Spinal cord (tissue), 9 donors: ENCODE measurements at regions not wholly inside any gene's neighbourhood (a gene's known extent, or its start where the extent isn't known, plus 50 kb on each side); places are given as distances from the start of the nearest gene placed in this dataset.
A peak's percentile ranks its signal among the peaks of the same experiment; 100 is the strongest.

Source experiments
- DNase-seq, 6 donors: peaks; one replicate each; pipeline versions ENCODE4 v3.0.0 to v3.0.0-alpha.2; 2013 to 2015; ENCODE audit warnings: low spot score in 6 of 6, low read depth in 4 of 6
- H3K27ac ChIP-seq: one replicate; pipeline ENCODE4 v1.5.1; 2013; ENCODE audit warnings: low read depth, low read length, control low read depth
- H3K27me3 ChIP-seq: one replicate; pipeline ENCODE4 v1.6.1; 2013; ENCODE audit warnings: low read length; ENCODE audit not compliant: control insufficient read depth, insufficient read depth
- H3K36me3 ChIP-seq: one replicate; pipeline ENCODE4 v1.6.1; 2013; ENCODE audit warnings: low read length; ENCODE audit not compliant: control insufficient read depth, insufficient read depth
- H3K4me1 ChIP-seq: one replicate; pipeline ENCODE4 v1.6.1; 2013; ENCODE audit warnings: low read length; ENCODE audit not compliant: control insufficient read depth, insufficient read depth
- H3K4me3 ChIP-seq: one replicate; pipeline ENCODE4 v1.5.1; 2013; ENCODE audit warnings: low read depth, low read length, control low read depth
- H3K9me3 ChIP-seq: one replicate; pipeline ENCODE4 v1.6.1; 2013; ENCODE audit warnings: low read length; ENCODE audit not compliant: control insufficient read depth, insufficient read depth
- WGBS: methylation state at CpG from one replicate; pipeline ENCODE4 v1.1.5; 2013; ENCODE audit warnings: missing lambda C conversion rate; ENCODE audit not compliant: insufficient coverage; 5-methylcytosine and 5-hydroxymethylcytosine counted together
- donor health status: healthy.

GRCh38 chr7:120091807-120092206 is 181.2 kb upstream of the KCND2 start:
- Histone ChIP-seq H3K36me3 (no peaks in the 10 kb centered on the region), H3K27ac (no peak overlapping the region), H3K9me3 (no peaks in the 10 kb centered on the region), H3K4me3 (no peak overlapping the region), H3K27me3 (no peaks in the 10 kb centered on the region), H3K4me1 (no peaks in the 10 kb centered on the region)
- 88% methylated on average over 3 of the region's 3 CpGs for WGBS
- no peak for DNase-seq

- no peak overlapping the region for H3K4me3 ChIP-seq
- no peaks in the 10 kb centered on the region for H3K27me3 ChIP-seq
- no peaks in the 10 kb centered on the region for H3K9me3 ChIP-seq
- DNase-seq: no peak
- H3K27ac ChIP-seq: no peak overlapping the region
- no peaks in the 10 kb centered on the region for H3K36me3 ChIP-seq
- 90% methylated on average over 2 of the region's 2 CpGs for WGBS
- H3K4me1 ChIP-seq: no peaks in the 10 kb centered on the region
Measured at GRCh38 chr7:120097020-120097419, 176.0 kb upstream of the KCND2 start.

- Histone ChIP-seq H3K27me3 (no peaks in the 10 kb centered on the region), H3K4me1 (no peaks in the 10 kb centered on the region), H3K36me3 (no peaks in the 10 kb centered on the region), H3K9me3 (no peaks in the 10 kb centered on the region), H3K4me3 (no peak overlapping the region), H3K27ac (no peak overlapping the region)
- DNase-seq: peak in 1 of 6 donors; percentile 2
Measured at GRCh38 chr7:120097774-120098173, 175.2 kb upstream of the KCND2 start.

- H3K27ac ChIP-seq: no peak overlapping the region
- no peaks in the 10 kb centered on the region for H3K27me3 ChIP-seq
- no peaks in the 10 kb centered on the region for H3K36me3 ChIP-seq
- DNase-seq: no peak
- no peak overlapping the region for H3K4me3 ChIP-seq
- H3K9me3 ChIP-seq: peaks cover 1% of the 10 kb centered on the region
- H3K4me1 ChIP-seq: no peaks in the 10 kb centered on the region
Measured at GRCh38 chr7:120108376-120108775, 164.6 kb upstream of the KCND2 start.

- no peak overlapping the region for H3K27ac ChIP-seq
- H3K4me1 ChIP-seq: no peaks in the 10 kb centered on the region
- DNase-seq: no peak
- H3K27me3 ChIP-seq: no peaks in the 10 kb centered on the region
- no peak overlapping the region for H3K4me3 ChIP-seq
- 87% methylated on average over 7 of the region's 8 CpGs for WGBS
- peaks cover 1% of the 10 kb centered on the region for H3K9me3 ChIP-seq
- no peaks in the 10 kb centered on the region for H3K36me3 ChIP-seq
Measured at GRCh38 chr7:120110169-120110568, 162.8 kb upstream of the KCND2 start.

GRCh38 chr7:120114626-120115025 is 158.3 kb upstream of the KCND2 start:
- H3K4me3 ChIP-seq: no peak overlapping the region
- no peak overlapping the region for H3K27ac ChIP-seq
- H3K27me3 ChIP-seq: no peaks in the 10 kb centered on the region
- H3K9me3 ChIP-seq: peaks cover 1% of the 10 kb centered on the region
- H3K4me1 ChIP-seq: no peaks in the 10 kb centered on the region
- no peaks in the 10 kb centered on the region for H3K36me3 ChIP-seq
- WGBS: 98% methylated on average over 4 of the region's 5 CpGs
- no peak for DNase-seq

- Histone ChIP-seq H3K4me3 (no peak overlapping the region), H3K27me3 (no peaks in the 10 kb centered on the region), H3K27ac (no peak overlapping the region), H3K36me3 (no peaks in the 10 kb centered on the region), H3K4me1 (no peaks in the 10 kb centered on the region), H3K9me3 (no peaks in the 10 kb centered on the region)
- no peak for DNase-seq
- WGBS: no CpG with 5 or more reads among the region's 1 CpG
Measured at GRCh38 chr7:120123528-120123927, 149.4 kb upstream of the KCND2 start.

- Histone ChIP-seq H3K4me1 (no peaks in the 10 kb centered on the region), H3K4me3 (no peak overlapping the region), H3K27me3 (no peaks in the 10 kb centered on the region), H3K27ac (no peak overlapping the region), H3K36me3 (no peaks in the 10 kb centered on the region), H3K9me3 (peaks cover 8% of the 10 kb centered on the region)
- 86% methylated on average over 5 of the region's 5 CpGs for WGBS
- DNase-seq: no peak
Measured at GRCh38 chr7:120131096-120131839, 141.7 kb upstream of the KCND2 start.

GRCh38 chr7:120138497-120138896 is 134.5 kb upstream of the KCND2 start:
- no peaks in the 10 kb centered on the region for H3K4me1 ChIP-seq
- no peak for DNase-seq
- H3K4me3 ChIP-seq: no peak overlapping the region
- WGBS: no CpG with 5 or more reads among the region's 1 CpG
- H3K9me3 ChIP-seq: no peaks in the 10 kb centered on the region
- no peak overlapping the region for H3K27ac ChIP-seq
- no peaks in the 10 kb centered on the region for H3K36me3 ChIP-seq
- H3K27me3 ChIP-seq: no peaks in the 10 kb centered on the region

GRCh38 chr7:120156476-120156875 is 116.5 kb upstream of the KCND2 start:
- H3K4me1 ChIP-seq: no peaks in the 10 kb centered on the region
- no peaks in the 10 kb centered on the region for H3K9me3 ChIP-seq
- no peak overlapping the region for H3K27ac ChIP-seq
- no peaks in the 10 kb centered on the region for H3K36me3 ChIP-seq
- H3K27me3 ChIP-seq: no peaks in the 10 kb centered on the region
- no CpG with 5 or more reads among the region's 1 CpG for WGBS
- no peak overlapping the region for H3K4me3 ChIP-seq
- DNase-seq: peak in 2 of 6 donors; percentile 1 to 24
